Liver (tissue), 8 donors: ENCODE measurements at regions not wholly inside any gene's neighbourhood (a gene's known extent, or its start where the extent isn't known, plus 50 kb on each side); places are given as distances from the start of the nearest gene placed in this dataset.

Experiments used
- DNase-seq: peaks from one replicate; pipeline ENCODE4 v3.0.0-alpha.2; 2017; ENCODE audit warnings: low spot score
- H3K27ac ChIP-seq, 2 donors: one replicate each; pipeline ENCODE4 v1.7.0; 2013; ENCODE audit warnings: inconsistent platforms in 2 of 2, low read length in 2 of 2, control low read depth in 1 of 2, low read depth in 1 of 2, mild to moderate bottlenecking in 1 of 2
- H3K27me3 ChIP-seq, 4 donors: one replicate each; pipeline versions ENCODE4 v1.6.1 to v1.7.0; 2013; ENCODE audit warnings: low read length in 3 of 4, inconsistent platforms in 1 of 4, mild to moderate bottlenecking in 1 of 4, moderate library complexity in 1 of 4; ENCODE audit not compliant: control insufficient read depth in 4 of 4, insufficient read depth in 4 of 4
- H3K36me3 ChIP-seq, 4 donors: one replicate each; pipeline versions ENCODE4 v1.6.1 to v1.7.0; 2013; ENCODE audit warnings: low read length in 3 of 4, mild to moderate bottlenecking in 3 of 4, low read depth in 1 of 4, moderate library complexity in 1 of 4; ENCODE audit not compliant: control insufficient read depth in 4 of 4, insufficient read depth in 3 of 4
- H3K4me1 ChIP-seq, 4 donors: one replicate each; pipeline versions ENCODE4 v1.6.1 to v1.7.0; 2013; ENCODE audit warnings: low read length in 3 of 4, mild to moderate bottlenecking in 3 of 4, moderate library complexity in 1 of 4; ENCODE audit not compliant: control insufficient read depth in 4 of 4, insufficient read depth in 4 of 4
- H3K4me3 ChIP-seq, 3 donors: one replicate each; pipeline versions ENCODE4 v1.6.1 to v1.7.0; 2013; ENCODE audit warnings: low read length in 3 of 3, control low read depth in 1 of 3, low read depth in 1 of 3, mild to moderate bottlenecking in 1 of 3
- H3K9ac ChIP-seq, 2 donors: one replicate each; pipeline ENCODE4 v1.7.0; 2013; ENCODE audit warnings: low read length in 2 of 2, mild to moderate bottlenecking in 2 of 2, moderate library complexity in 2 of 2, control low read depth in 1 of 2, low read depth in 1 of 2
- H3K9me3 ChIP-seq, 4 donors: one replicate each; pipeline versions ENCODE4 v1.6.1 to v1.7.0; 2013; ENCODE audit warnings: low read length in 3 of 4; ENCODE audit not compliant: control insufficient read depth in 4 of 4
- ATF3 ChIP-seq: IDR thresholded peaks from 2 replicates; pipeline ENCODE4 v1.6.1; 2016; ENCODE audit warnings: antibody characterized with exemption
- CTCF ChIP-seq: fragments of 150-350 bp; IDR thresholded peaks from 2 replicates; pipeline ENCODE4 v1.5.1; 2017; ENCODE audit warnings: improper control_type of control experiment, low read depth, low read length; ENCODE audit not compliant: missing input control
- EGR1 ChIP-seq, 2 donors: IDR thresholded peaks; 2 replicates each; pipeline ENCODE4 v1.6.1; 2016 to 2018; ENCODE audit warnings: antibody characterized with exemption in 2 of 2, low read depth in 2 of 2
- FOXA1 ChIP-seq: IDR thresholded peaks from 2 replicates; pipeline ENCODE4 v1.6.1; 2016; ENCODE audit warnings: antibody characterized with exemption
- FOXA2 ChIP-seq: IDR thresholded peaks from 2 replicates; pipeline ENCODE4 v1.6.1; 2016; ENCODE audit warnings: antibody characterized with exemption
- GABPA ChIP-seq, 2 donors: IDR thresholded peaks in 1 of 2; conservative IDR thresholded peaks in 1 of 2; 2 replicates each; pipeline ENCODE4 v1.6.1; 2016; ENCODE audit warnings: antibody characterized with exemption in 2 of 2, mild to moderate bottlenecking in 1 of 2, moderate library complexity in 1 of 2
- HNF4A ChIP-seq, 2 donors: conservative IDR thresholded peaks; 2 replicates each; pipeline ENCODE4 v1.6.1; 2016; ENCODE audit warnings: antibody characterized with exemption in 2 of 2, mild to moderate bottlenecking in 2 of 2
- HNF4G ChIP-seq: IDR thresholded peaks from 2 replicates; pipeline ENCODE4 v1.6.1; 2016; ENCODE audit warnings: antibody characterized with exemption
- JUND ChIP-seq, 2 donors: IDR thresholded peaks; 2 replicates each; pipeline ENCODE4 v1.6.1; 2016; ENCODE audit warnings: antibody characterized with exemption in 2 of 2
- MAX ChIP-seq: IDR thresholded peaks from 2 replicates; pipeline ENCODE4 v1.6.1; 2016; ENCODE audit warnings: antibody characterized with exemption
- NR2F2 ChIP-seq: IDR thresholded peaks from 2 replicates; pipeline ENCODE4 v1.6.1; 2016; ENCODE audit warnings: antibody characterized with exemption
- RAD21 ChIP-seq, 2 donors: IDR thresholded peaks; 2 replicates each; pipeline ENCODE4 v1.6.1; 2016; ENCODE audit warnings: antibody characterized with exemption in 2 of 2, mild to moderate bottlenecking in 2 of 2
- REST ChIP-seq: IDR thresholded peaks from 2 replicates; pipeline ENCODE4 v1.6.1; 2016; ENCODE audit warnings: antibody characterized with exemption, mild to moderate bottlenecking
- RXRA ChIP-seq, 2 donors: IDR thresholded peaks; 2 replicates each; pipeline ENCODE4 v1.6.1; 2017 to 2018; ENCODE audit warnings: antibody characterized with exemption in 2 of 2, mild to moderate bottlenecking in 1 of 2
- SP1 ChIP-seq: IDR thresholded peaks from 2 replicates; pipeline ENCODE4 v1.6.1; 2018; ENCODE audit warnings: antibody characterized with exemption, mild to moderate bottlenecking
- TAF1 ChIP-seq: conservative IDR thresholded peaks from 2 replicates; pipeline ENCODE4 v1.6.1; 2016; ENCODE audit warnings: antibody characterized with exemption, mild to moderate bottlenecking
- YY1 ChIP-seq: IDR thresholded peaks from 2 replicates; pipeline ENCODE4 v1.6.1; 2016; ENCODE audit warnings: antibody characterized with exemption, mild to moderate bottlenecking
- ZBTB33 ChIP-seq: IDR thresholded peaks from 2 replicates; pipeline ENCODE4 v1.6.1; 2016; ENCODE audit warnings: antibody characterized with exemption
- WGBS: extraction: QIAGEN DNeasy Blood & Tissue Kit; methylation state at CpG from one replicate; pipeline ENCODE4 v1.1.7; 2013; 5-methylcytosine and 5-hydroxymethylcytosine counted together
- donor health status: healthy.
- donor health status: healthy.
- donor health status: healthy.
- donor health status: healthy.
- donor health status: healthy.

- DNase-seq = no peak
- 50% methylated on average over 5 of the region's 5 CpGs for WGBS
- Histone ChIP-seq H3K9ac (no peak overlapping the region), H3K9me3 (peaks cover 0 to 2% (median 0%) of the 10 kb centered on the region in 4 donors), H3K36me3 (no peaks in the 10 kb centered on the region), H3K4me3 (no peak overlapping the region), H3K27me3 (no peaks in the 10 kb centered on the region), H3K27ac (no peak overlapping the region), H3K4me1 (no peaks in the 10 kb centered on the region)
- TF ChIP-seq RAD21 (IDR thresholded peaks at IDR 0.05) = no peak
- no peak for TF ChIP-seq ZBTB33
Observed at GRCh38 chr5:128815201-128815600, 150.1 kb upstream of the SLC27A6 start.

GRCh38 chr5:128825826-128826225 is 139.5 kb upstream of the SLC27A6 start:
- Histone ChIP-seq H3K27me3 (peaks cover 0 to 2% (median 0%) of the 10 kb centered on the region in 4 donors), H3K4me1 (no peaks in the 10 kb centered on the region), H3K9me3 (no peaks in the 10 kb centered on the region), H3K27ac (no peak overlapping the region), H3K36me3 (no peaks in the 10 kb centered on the region), H3K9ac (no peak overlapping the region), H3K4me3 (no peak overlapping the region)
- WGBS = 52% methylated on average over 1 of the region's 1 CpG
- no peak for TF ChIP-seq RXRA (IDR thresholded peaks at IDR 0.05)
- TF ChIP-seq TAF1 = no peak
- TF ChIP-seq FOXA2 = no peak
- TF ChIP-seq GABPA (IDR thresholded peaks at IDR 0.05 in 1 of 2, conservative IDR thresholded peaks at IDR 0.05 in 1 of 2) = no peak
- TF ChIP-seq ZBTB33 = no peak
- TF ChIP-seq MAX = no peak
- TF ChIP-seq FOXA1 = no peak
- no peak for TF ChIP-seq EGR1 (IDR thresholded peaks at IDR 0.05; ENCODE audit: low read depth in 2 of 2)
- no peak for TF ChIP-seq ATF3
- TF ChIP-seq SP1 = no peak
- no peak for TF ChIP-seq JUND (IDR thresholded peaks at IDR 0.05)
- DNase-seq = no peak

GRCh38 chr5:128826275-128826674 is 139.0 kb upstream of the SLC27A6 start:
- Histone ChIP-seq H3K4me1 (no peaks in the 10 kb centered on the region), H3K9ac (no peak overlapping the region), H3K9me3 (no peaks in the 10 kb centered on the region), H3K27me3 (peaks cover 0 to 2% (median 0%) of the 10 kb centered on the region in 4 donors), H3K4me3 (no peak overlapping the region), H3K36me3 (no peaks in the 10 kb centered on the region), H3K27ac (no peak overlapping the region)
- 72% methylated on average over 1 of the region's 1 CpG for WGBS
- no peak for DNase-seq
- TF ChIP-seq FOXA2 = no peak
- TF ChIP-seq NR2F2 = no peak
- TF ChIP-seq REST = no peak
- TF ChIP-seq RXRA (IDR thresholded peaks at IDR 0.05) = no peak
- no peak for TF ChIP-seq CTCF
- no peak for TF ChIP-seq HNF4G
- TF ChIP-seq RAD21 (IDR thresholded peaks at IDR 0.05) = no peak
- TF ChIP-seq JUND (IDR thresholded peaks at IDR 0.05) = no peak
- no peak for TF ChIP-seq YY1
- TF ChIP-seq SP1 = no peak
- TF ChIP-seq HNF4A (conservative IDR thresholded peaks at IDR 0.05) = no peak
- no peak for TF ChIP-seq FOXA1
- TF ChIP-seq ATF3 = no peak
- TF ChIP-seq MAX = no peak
- no peak for TF ChIP-seq EGR1 (IDR thresholded peaks at IDR 0.05; ENCODE audit: low read depth in 2 of 2)
